Mesendoderm (in vitro differentiated cells): ENCODE measurements at regions not wholly inside any gene's neighbourhood (a gene's known extent, or its start where the extent isn't known, plus 50 kb on each side); places are given as distances from the start of the nearest gene placed in this dataset.

Experiments
- DNase-seq: peaks from one replicate; pipeline ENCODE4 v3.0.0; 2013
- H2AK5ac ChIP-seq: 2 replicates; pipeline ENCODE4 v1.6.1; 2013; ENCODE audit warnings: low read length, inconsistent platforms
- H2BK120ac ChIP-seq: 2 replicates; pipeline ENCODE4 v1.6.1; 2013; ENCODE audit warnings: low read depth, mild to moderate bottlenecking, low read length, moderate library complexity, mixed read lengths
- H2BK15ac ChIP-seq: replicated peaks from 2 replicates; pipeline ENCODE4 v1.6.1; 2013; ENCODE audit warnings: low read depth, mild to moderate bottlenecking, moderate library complexity
- H2BK5ac ChIP-seq: 2 replicates; pipeline ENCODE4 v1.6.1; 2013; ENCODE audit warnings: low read length, inconsistent platforms
- H3K18ac ChIP-seq: 2 replicates; pipeline ENCODE4 v1.6.1; 2013; ENCODE audit warnings: mild to moderate bottlenecking, low read length, mixed read lengths
- H3K23ac ChIP-seq: one replicate; pipeline ENCODE4 v1.6.1; 2013; ENCODE audit warnings: low read length
- H3K27ac ChIP-seq: 2 replicates; pipeline ENCODE4 v1.5.1; 2013; ENCODE audit warnings: low read depth, mild to moderate bottlenecking, inconsistent platforms, low read length, moderate library complexity
- H3K27me3 ChIP-seq: 2 replicates; pipeline ENCODE4 v1.6.1; 2013; ENCODE audit warnings: low read length, control low read depth, mild to moderate bottlenecking, inconsistent platforms; ENCODE audit not compliant: insufficient read depth, poor library complexity
- H3K36me3 ChIP-seq: 2 replicates; pipeline ENCODE4 v1.6.1; 2013; ENCODE audit warnings: low read length, inconsistent platforms; ENCODE audit not compliant: control insufficient read depth, insufficient read depth
- H3K4ac ChIP-seq: one replicate; pipeline ENCODE4 v1.6.1; 2013; ENCODE audit warnings: low read depth, mild to moderate bottlenecking, low read length, moderate library complexity
- H3K4me1 ChIP-seq: 2 replicates; pipeline ENCODE4 v1.6.1; 2013; ENCODE audit warnings: low read depth, low read length, inconsistent platforms; ENCODE audit not compliant: control insufficient read depth
- H3K4me2 ChIP-seq: 2 replicates; pipeline ENCODE4 v1.6.1; 2013; ENCODE audit warnings: low read length
- H3K4me3 ChIP-seq: 2 replicates; pipeline ENCODE4 v1.5.1; 2013; ENCODE audit warnings: mild to moderate bottlenecking, low read length
- H3K56ac ChIP-seq: one replicate; pipeline ENCODE4 v1.6.1; 2013; ENCODE audit warnings: low read length
- H3K79me1 ChIP-seq: 2 replicates; pipeline ENCODE4 v1.6.1; 2013; ENCODE audit warnings: low read length, inconsistent platforms
- H3K79me2 ChIP-seq: 2 replicates; pipeline ENCODE4 v1.6.1; 2013; ENCODE audit warnings: mild to moderate bottlenecking, low read length; ENCODE audit not compliant: control insufficient read depth, insufficient read depth
- H3K9ac ChIP-seq: 2 replicates; pipeline ENCODE4 v1.6.1; 2013; ENCODE audit warnings: low read length, inconsistent platforms
- H4K5ac ChIP-seq: one replicate; pipeline ENCODE4 v1.6.1; 2013; ENCODE audit warnings: low read length
- H4K8ac ChIP-seq: one replicate; pipeline ENCODE4 v1.6.1; 2013; ENCODE audit warnings: low read depth, mild to moderate bottlenecking, control low read depth, low read length, moderate library complexity
- WGBS: extraction: QIAGEN DNeasy Blood & Tissue Kit; methylation state at CpG from one replicate; pipeline ENCODE4 v1.1.7; 2013; ENCODE audit warnings: low lambda C conversion rate, missing lambda C conversion rate; ENCODE audit not compliant: insufficient coverage; ENCODE audit errors: extremely low coverage; 5-methylcytosine and 5-hydroxymethylcytosine counted together

DNA sequence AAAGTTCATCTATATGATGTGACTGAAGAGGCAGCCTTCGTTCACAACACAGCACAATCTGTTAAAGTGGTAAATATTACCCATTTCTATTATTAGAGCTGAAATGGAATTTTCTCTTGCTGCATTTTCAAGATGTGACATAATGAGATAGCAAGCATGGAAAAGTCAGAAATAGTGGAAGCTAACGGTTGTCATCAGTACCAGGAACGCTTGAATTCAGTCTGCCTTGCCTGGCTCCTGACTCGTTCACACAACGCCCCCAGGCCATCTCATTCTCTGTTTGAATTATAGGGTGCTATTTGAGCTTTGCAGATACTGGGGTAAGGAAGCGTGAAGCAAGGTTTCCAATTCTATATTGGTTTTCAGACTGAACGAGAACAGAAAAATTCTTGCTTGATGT, 116.5 kb upstream of the MAP3K7 start:
- no peak overlapping the region for H2BK120ac ChIP-seq
- H2AK5ac ChIP-seq: no peak overlapping the region
- H3K4me1 ChIP-seq: peaks cover 5% of the 10 kb centered on the region
- H3K4me2 ChIP-seq: no peak overlapping the region
- no peak overlapping the region for H3K23ac ChIP-seq
- H2BK5ac ChIP-seq: no peak overlapping the region
- no peak overlapping the region for H3K56ac ChIP-seq
- H3K27ac ChIP-seq: no peak overlapping the region
- WGBS: no CpG with 5 or more reads among the region's 7 CpGs
- H3K4me3 ChIP-seq: no peak overlapping the region
- DNase-seq: no peak
- no peak overlapping the region for H4K8ac ChIP-seq
- no peaks in the 10 kb centered on the region for H3K27me3 ChIP-seq
- H2BK15ac ChIP-seq: no peak overlapping the region
- H3K4ac ChIP-seq: no peak overlapping the region
- no peak overlapping the region for H4K5ac ChIP-seq
- H3K36me3 ChIP-seq: no peaks in the 10 kb centered on the region
- H3K9ac ChIP-seq: no peak overlapping the region
- H3K79me1 ChIP-seq: no peaks in the 10 kb centered on the region
- H3K79me2 ChIP-seq: no peaks in the 10 kb centered on the region
- no peak overlapping the region for H3K18ac ChIP-seq

DNA sequence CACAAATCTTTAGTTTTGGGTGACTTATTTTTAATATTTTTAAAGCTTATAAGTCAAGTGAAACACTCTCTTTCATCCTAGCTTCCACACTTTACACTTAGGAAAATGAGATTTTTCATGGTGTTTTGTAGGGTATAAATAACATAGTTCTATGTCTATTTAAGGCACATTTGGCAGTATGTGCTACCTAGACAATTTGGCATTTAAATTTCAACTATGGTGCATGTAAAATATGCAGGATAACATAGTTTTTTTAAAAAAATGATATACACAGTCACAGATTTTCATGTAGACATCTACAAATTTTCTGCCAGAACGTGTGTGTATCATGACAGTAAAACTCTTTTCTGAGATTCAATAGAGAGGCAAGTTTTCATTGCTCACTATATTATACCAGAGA, 115.1 kb upstream of the MAP3K7 start:
- no peak overlapping the region for H3K23ac ChIP-seq
- H3K56ac ChIP-seq: no peak overlapping the region
- peaks cover 4% of the 10 kb centered on the region for H3K4me1 ChIP-seq
- H3K4me2 ChIP-seq: no peak overlapping the region
- H2BK15ac ChIP-seq: no peak overlapping the region
- no peaks in the 10 kb centered on the region for H3K79me2 ChIP-seq
- H4K8ac ChIP-seq: no peak overlapping the region
- WGBS: no CpG with 5 or more reads among the region's 1 CpG
- no peak overlapping the region for H3K27ac ChIP-seq
- no peak for DNase-seq
- no peak overlapping the region for H2BK5ac ChIP-seq
- H3K4me3 ChIP-seq: no peak overlapping the region
- H3K18ac ChIP-seq: no peak overlapping the region
- no peak overlapping the region for H3K4ac ChIP-seq
- no peak overlapping the region for H2BK120ac ChIP-seq
- H4K5ac ChIP-seq: no peak overlapping the region
- H3K79me1 ChIP-seq: no peaks in the 10 kb centered on the region
- no peaks in the 10 kb centered on the region for H3K27me3 ChIP-seq
- H3K36me3 ChIP-seq: no peaks in the 10 kb centered on the region
- no peak overlapping the region for H2AK5ac ChIP-seq
- H3K9ac ChIP-seq: no peak overlapping the region

DNA sequence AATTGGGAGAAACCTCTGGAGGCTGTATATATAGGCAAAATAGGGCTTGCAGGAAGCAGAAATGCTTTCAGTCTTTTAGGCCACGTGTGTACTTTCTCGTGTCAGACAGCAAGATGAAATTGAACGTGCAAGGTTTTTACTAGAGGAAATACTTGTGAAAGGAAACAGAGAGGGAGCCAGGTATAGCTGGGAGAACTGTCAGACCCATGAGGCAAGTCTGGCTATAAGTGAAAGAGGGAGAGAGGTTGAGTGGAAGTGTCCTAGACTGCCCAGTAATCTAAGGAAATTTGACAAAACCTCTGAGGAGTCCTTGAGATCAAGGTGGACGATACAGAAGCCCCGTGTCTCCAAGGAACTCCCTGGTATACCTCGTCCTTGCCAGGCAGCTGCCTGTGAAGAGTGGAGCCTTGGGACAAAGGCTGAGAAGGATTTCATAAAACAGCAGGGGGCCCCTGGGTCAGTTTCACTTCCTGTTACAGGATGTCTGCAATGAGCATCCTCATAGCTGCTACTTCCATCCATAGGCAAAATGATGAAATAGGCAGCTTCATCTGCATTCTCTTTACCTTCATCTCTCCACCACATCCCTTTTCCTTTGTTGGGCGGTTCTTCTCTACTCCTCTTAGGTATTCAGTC, 114.4 kb upstream of the MAP3K7 start:
- Histone ChIP-seq H3K79me2 (no peaks in the 10 kb centered on the region), H3K4me1 (peaks cover 2% of the 10 kb centered on the region), H3K18ac (peak overlapping the region; percentile 85), H3K4me3 (no peak overlapping the region), H2BK120ac (no peak overlapping the region), H2BK5ac (no peak overlapping the region), H3K4me2 (no peak overlapping the region), H4K5ac (no peak overlapping the region), H3K27me3 (no peaks in the 10 kb centered on the region), H2BK15ac (no peak overlapping the region), H3K9ac (no peak overlapping the region), H3K23ac (no peak overlapping the region), H3K27ac (no peak overlapping the region), H4K8ac (no peak overlapping the region), H3K79me1 (no peaks in the 10 kb centered on the region), H3K56ac (no peak overlapping the region), H2AK5ac (no peak overlapping the region), H3K36me3 (no peaks in the 10 kb centered on the region), H3K4ac (no peak overlapping the region)
- whole genome bisulfite sequencing: no CpG with 5 or more reads among the region's 7 CpGs
- peak; percentile 91 for DNase-seq

DNA sequence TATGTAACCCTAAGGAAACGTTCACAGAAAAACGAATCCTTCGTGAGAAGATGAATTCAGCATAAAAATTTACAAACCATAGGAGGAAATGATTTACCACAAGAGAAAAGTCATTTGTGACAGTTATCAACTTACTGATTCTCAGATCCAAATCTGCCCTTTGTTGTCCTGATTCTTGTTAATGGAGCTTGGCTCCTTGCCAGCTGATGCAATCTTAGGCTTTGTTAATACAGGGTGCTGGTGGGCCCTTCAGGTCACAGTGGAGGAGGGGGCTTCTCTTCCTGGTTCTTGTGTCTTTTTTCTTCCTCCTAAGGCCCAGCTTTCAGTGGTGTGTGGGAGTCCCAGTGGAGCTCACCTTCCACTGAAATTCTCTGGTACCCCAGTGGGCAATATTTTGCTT, 108.4 kb upstream of the MAP3K7 start:
- H2BK15ac ChIP-seq: no peak overlapping the region
- peaks cover 4% of the 10 kb centered on the region for H3K4me1 ChIP-seq
- H3K56ac ChIP-seq: peak overlapping the region; percentile 45
- DNase-seq: peak; percentile 50
- no peak overlapping the region for H3K4ac ChIP-seq
- H3K18ac ChIP-seq: peak overlapping the region; percentile 39
- no peak overlapping the region for H3K4me2 ChIP-seq
- H3K9ac ChIP-seq: no peak overlapping the region
- no peak overlapping the region for H4K8ac ChIP-seq
- no peaks in the 10 kb centered on the region for H3K79me2 ChIP-seq
- H3K4me3 ChIP-seq: no peak overlapping the region
- H3K27ac ChIP-seq: no peak overlapping the region
- no peaks in the 10 kb centered on the region for H3K36me3 ChIP-seq
- H2BK120ac ChIP-seq: peak overlapping the region; percentile 35
- H3K79me1 ChIP-seq: no peaks in the 10 kb centered on the region
- no peak overlapping the region for H4K5ac ChIP-seq
- H3K27me3 ChIP-seq: no peaks in the 10 kb centered on the region
- WGBS: no CpG with 5 or more reads among the region's 3 CpGs
- H3K23ac ChIP-seq: no peak overlapping the region
- H2BK5ac ChIP-seq: peak overlapping the region; percentile 37
- H2AK5ac ChIP-seq: no peak overlapping the region

DNA sequence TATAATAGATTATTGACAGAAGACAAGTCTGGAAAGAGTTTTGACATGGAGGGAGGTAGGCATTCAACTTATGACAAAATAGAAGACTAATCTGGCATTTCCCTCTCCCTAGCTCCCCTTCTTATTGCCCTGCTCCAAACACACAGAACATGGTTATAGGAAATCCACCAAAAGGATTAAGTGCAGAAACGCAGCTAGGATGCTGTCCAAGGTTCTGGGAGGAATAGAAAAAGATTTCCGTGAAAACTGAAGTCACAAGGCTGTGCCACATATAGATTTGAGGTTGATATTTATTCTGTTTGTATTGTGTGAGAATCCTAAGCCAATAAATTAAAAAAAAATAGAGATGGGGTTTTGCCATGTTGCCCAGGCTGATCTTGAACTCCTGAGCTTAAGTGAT, 107.9 kb upstream of the MAP3K7 start:
- no peak overlapping the region for H4K5ac ChIP-seq
- no peak overlapping the region for H3K4me3 ChIP-seq
- no peak overlapping the region for H3K23ac ChIP-seq
- no peak overlapping the region for H3K27ac ChIP-seq
- H3K36me3 ChIP-seq: no peaks in the 10 kb centered on the region
- H3K27me3 ChIP-seq: no peaks in the 10 kb centered on the region
- WGBS: no CpG with 5 or more reads among the region's 2 CpGs
- no peak overlapping the region for H2AK5ac ChIP-seq
- DNase-seq: no peak
- H2BK15ac ChIP-seq: peak overlapping the region; percentile 57
- H3K79me1 ChIP-seq: no peaks in the 10 kb centered on the region
- H3K79me2 ChIP-seq: no peaks in the 10 kb centered on the region
- no peak overlapping the region for H4K8ac ChIP-seq
- H3K4me2 ChIP-seq: no peak overlapping the region
- no peak overlapping the region for H3K9ac ChIP-seq
- no peak overlapping the region for H2BK5ac ChIP-seq
- H3K4me1 ChIP-seq: peaks cover 4% of the 10 kb centered on the region
- H2BK120ac ChIP-seq: no peak overlapping the region
- no peak overlapping the region for H3K18ac ChIP-seq
- no peak overlapping the region for H3K4ac ChIP-seq
- no peak overlapping the region for H3K56ac ChIP-seq

DNA sequence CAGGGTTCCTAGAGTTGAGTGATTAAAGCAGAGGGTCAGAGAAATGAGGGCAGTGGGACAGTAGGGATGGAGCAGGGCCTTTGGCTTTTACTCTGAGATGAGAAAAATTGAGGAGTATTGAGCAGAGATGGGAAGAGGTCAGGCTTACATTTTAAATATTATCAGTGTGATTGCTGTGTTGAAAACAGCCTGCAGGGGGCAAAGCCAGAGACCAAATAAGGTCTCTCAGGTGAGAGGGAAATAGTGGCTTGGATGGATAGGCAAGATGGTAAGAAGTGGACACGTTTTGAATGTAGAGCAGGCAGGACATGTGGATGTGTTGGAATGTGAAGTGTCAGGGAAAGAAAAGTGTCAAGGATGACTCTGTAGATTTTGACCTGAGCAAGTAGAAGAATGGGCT, 105.0 kb upstream of the MAP3K7 start:
- Histone ChIP-seq H3K4me2 (no peak overlapping the region), H3K9ac (no peak overlapping the region), H4K8ac (no peak overlapping the region), H2BK5ac (peak overlapping the region; percentile 28), H3K27ac (no peak overlapping the region), H3K27me3 (no peaks in the 10 kb centered on the region), H3K56ac (peak overlapping the region; percentile 59), H3K18ac (no peak overlapping the region), H3K23ac (no peak overlapping the region), H2BK120ac (no peak overlapping the region), H2BK15ac (no peak overlapping the region), H4K5ac (no peak overlapping the region), H2AK5ac (peak overlapping the region; percentile 48), H3K4me1 (peaks cover 4% of the 10 kb centered on the region), H3K4me3 (no peak overlapping the region), H3K79me1 (no peaks in the 10 kb centered on the region), H3K36me3 (no peaks in the 10 kb centered on the region), H3K79me2 (no peaks in the 10 kb centered on the region), H3K4ac (no peak overlapping the region)
- WGBS: no CpG with 5 or more reads among the region's 1 CpG
- DNase-seq: peak; percentile 52
